HL-60 (cell line): ENCODE measurements at regions not wholly inside any gene's neighbourhood (a gene's known extent, or its start where the extent isn't known, plus 50 kb on each side); places are given as distances from the start of the nearest gene placed in this dataset.

Experiments used
- DNase-seq, 2 experiments: peaks; one replicate each; pipeline ENCODE4 v3.0.0-alpha.2; 2010 to 2020; ENCODE audit warnings: low read depth in 1 of 2, low spot score in 1 of 2
- H3K27ac ChIP-seq: fragments of 250-450 bp; sonication (Bioruptor Pico); replicated peaks from 2 replicates; pipeline ENCODE4 v1.5.1; 2020; ENCODE audit warnings: mild to moderate bottlenecking, moderate library complexity
- H3K27me3 ChIP-seq: fragments of 250-450 bp; sonication (Bioruptor Pico); 2 replicates; pipeline ENCODE4 v1.5.1; 2021; ENCODE audit warnings: mild to moderate bottlenecking, moderate library complexity; ENCODE audit not compliant: insufficient read depth, poor library complexity, severe bottlenecking
- H3K4me3 ChIP-seq: replicated peaks from 2 replicates; pipeline ENCODE4 v1.5.1; 2011; ENCODE audit warnings: mild to moderate bottlenecking, control low read depth, low read length; ENCODE audit not compliant: insufficient read depth
- CTCF ChIP-seq: IDR thresholded peaks from one replicate; pipeline ENCODE4 v1.5.1; 2011; ENCODE audit warnings: low read length, control low read depth, inconsistent platforms; ENCODE audit not compliant: insufficient read depth
- GABPA ChIP-seq: IDR thresholded peaks from 2 replicates; pipeline ENCODE4 v1.6.1; 2012; ENCODE audit warnings: low read depth
- POLR2AphosphoS5 ChIP-seq: IDR thresholded peaks from 2 replicates; pipeline ENCODE4 v1.6.1; 2012; ENCODE audit warnings: low read depth
- REST ChIP-seq: IDR thresholded peaks from 2 replicates; pipeline ENCODE4 v1.6.1; 2012; ENCODE audit warnings: low read depth; ENCODE audit not compliant: insufficient replicate concordance
- SPI1 ChIP-seq: IDR thresholded peaks from 2 replicates; pipeline ENCODE4 v1.6.1; 2012; ENCODE audit warnings: low read depth, mild to moderate bottlenecking, borderline replicate concordance

- H3K27me3 ChIP-seq, result no peaks in the 10 kb centered on the region
- no peak for DNase-seq
- TF ChIP-seq REST (no peak), SPI1 (no peak), CTCF (no peak), POLR2AphosphoS5 (no peak), GABPA (no peak)
- no peak overlapping the region for H3K4me3 ChIP-seq
- H3K27ac ChIP-seq, result no peak overlapping the region
Observed at GRCh38 chr14:104345621-104346462, 207.5 kb downstream of the KIF26A start.

GRCh38 chr14:104346608-104347007 is 208.2 kb downstream of the KIF26A start:
- no peak for TF ChIP-seq CTCF
- TF ChIP-seq GABPA, result no peak
- DNase-seq, result no peak
- Histone ChIP-seq H3K27ac (no peak overlapping the region), H3K4me3 (no peak overlapping the region), H3K27me3 (no peaks in the 10 kb centered on the region)

GRCh38 chr14:104348741-104349140 is 210.4 kb downstream of the KIF26A start:
- TF ChIP-seq POLR2AphosphoS5 (no peak), REST (no peak), SPI1 (no peak), GABPA (no peak), CTCF (no peak)
- H3K4me3 ChIP-seq, result no peak overlapping the region
- H3K27ac ChIP-seq, result no peak overlapping the region
- no peaks in the 10 kb centered on the region for H3K27me3 ChIP-seq
- no peak for DNase-seq

- Histone ChIP-seq H3K27ac (no peak overlapping the region), H3K4me3 (no peak overlapping the region), H3K27me3 (no peaks in the 10 kb centered on the region)
- DNase-seq, result no peak
- TF ChIP-seq REST (no peak), GABPA (no peak), SPI1 (no peak), CTCF (no peak), POLR2AphosphoS5 (no peak)
Observed at GRCh38 chr14:104349950-104350349, 211.6 kb downstream of the KIF26A start.
